GM12878 (cell line): ENCODE measurements at regions not wholly inside any gene's neighbourhood (a gene's known extent, or its start where the extent isn't known, plus 50 kb on each side); places are given as distances from the start of the nearest gene placed in this dataset.

Experiments
- ATAC-seq: fragments of 200-7000 bp; cut with Tn5 transposase; 3 replicates; pipeline ENCODE4 v1.9.1; 2020; ENCODE audit warnings: mild to moderate bottlenecking, moderate library complexity
- BruUV-seq: library from RNA; stranded (reverse); fragments of 400-500 nt; replicated peaks from 2 replicates; lab custom pipeline; 2021; lab: Mats Ljungman, UMichigan
- CTCF ChIA-PET: fragments of 300-600 bp; sonication (Branson Sonifier 250); formaldehyde crosslinking; extraction: SDS; loops from one replicate; lab custom pipeline; 2021; ENCODE audit warnings: inconsistent platforms; lab: Yijun Ruan, JAX
- POLR2A ChIA-PET: fragments of 350-600 bp; formaldehyde crosslinking; extraction: SDS; loops from one replicate; lab custom pipeline; 2021; ENCODE audit warnings: inconsistent platforms; lab: Charles Lee
- RAD21 ChIA-PET: fragments of 300-600 bp; sonication (Branson Sonifier 250); formaldehyde crosslinking; loops from one replicate; lab custom pipeline; 2023; ENCODE audit warnings: antibody characterized with exemption; ENCODE audit not compliant: unreplicated experiment; lab: Charles Lee
- SMC1A ChIA-PET: fragments of 300-600 bp; sonication (Branson Sonifier 250); formaldehyde crosslinking; loops from one replicate; lab custom pipeline; 2023; ENCODE audit not compliant: unreplicated experiment, uncharacterized antibody; lab: Charles Lee
- DNase-seq: peaks from one replicate; pipeline ENCODE4 v3.0.0-alpha.2; 2011; ENCODE audit warnings: low read depth, low spot score
- FAIRE-seq: peaks from 3 replicates; lab custom pipeline; 2011; peaks lifted over from hg19 to GRCh38; lab: Jason Lieb, UNC
- H2AFZ ChIP-seq: 2 replicates; pipeline ENCODE4 v1.6.0; 2011; ENCODE audit warnings: low read depth, low read length, control low read depth; ENCODE audit not compliant: control insufficient read depth
- H3K27ac ChIP-seq: 2 replicates; pipeline ENCODE4 v1.5.1; 2011; ENCODE audit warnings: control low read depth; ENCODE audit not compliant: control insufficient read depth, insufficient read depth
- H3K27me3 ChIP-seq, 2 experiments: replicated peaks in 1 of 2; 2 replicates each; pipeline versions ENCODE4 v1.6.0 to v1.6.1; 2011; ENCODE audit warnings: low read length in 1 of 2; ENCODE audit not compliant: control insufficient read depth in 2 of 2, insufficient read depth in 2 of 2
- H3K36me3 ChIP-seq, 2 experiments: 2 replicates each; pipeline ENCODE4 v1.5.1; 2011; ENCODE audit warnings: low read length in 1 of 2; ENCODE audit not compliant: control insufficient read depth in 2 of 2, insufficient read depth in 2 of 2
- H3K4me1 ChIP-seq: 2 replicates; pipeline ENCODE4 v1.6.1; 2011; ENCODE audit warnings: mild to moderate bottlenecking, low read length, moderate library complexity, mixed read lengths; ENCODE audit not compliant: control insufficient read depth, insufficient read depth
- H3K4me2 ChIP-seq: 2 replicates; pipeline ENCODE4 v1.6.0; 2011; ENCODE audit warnings: control low read depth; ENCODE audit not compliant: control insufficient read depth, insufficient read depth
- H3K4me3 ChIP-seq: fragments of 200-600 bp; sonication (generic); 2 replicates; pipeline ENCODE4 v1.5.1; 2016
- H3K79me2 ChIP-seq: 2 replicates; pipeline ENCODE4 v1.6.0; 2011; ENCODE audit warnings: low read length; ENCODE audit not compliant: control insufficient read depth, insufficient read depth
- H3K9ac ChIP-seq: 2 replicates; pipeline ENCODE4 v1.8.0; 2011; ENCODE audit warnings: low read length, control low read depth, mixed read lengths; ENCODE audit not compliant: control insufficient read depth, insufficient read depth
- H3K9me3 ChIP-seq: replicated peaks from 3 replicates; pipeline ENCODE4 v1.5.1; 2011; ENCODE audit warnings: mild to moderate bottlenecking, low read length; ENCODE audit not compliant: control insufficient read depth, insufficient read depth
- H4K20me1 ChIP-seq: 2 replicates; pipeline ENCODE4 v1.6.0; 2011; ENCODE audit not compliant: control insufficient read depth, insufficient read depth
- ASH2L ChIP-seq: fragments of 300-600, 200-600 bp; sonication (generic); IDR thresholded peaks from 2 replicates; pipeline ENCODE4 v1.6.1; 2017; ENCODE audit warnings: low read depth, mild to moderate bottlenecking, borderline replicate concordance
- ATF7 ChIP-seq: fragments of 450-650 bp; IDR thresholded peaks from 2 replicates; pipeline ENCODE4 v1.6.1; 2016; ENCODE audit warnings: low read depth, mild to moderate bottlenecking
- EED ChIP-seq: sonication (generic); IDR thresholded peaks from 2 replicates; pipeline ENCODE4 v1.6.1; 2016; ENCODE audit warnings: antibody characterized with exemption, low read depth
- EP300 ChIP-seq, 2 experiments: fragments of 150-350 bp in 1 of 2; IDR thresholded peaks; 2 replicates each; pipeline ENCODE4 v1.6.1; 2011 to 2012; ENCODE audit warnings: low read depth in 2 of 2, low read length in 2 of 2, borderline replicate concordance in 1 of 2, improper control_type of control experiment in 1 of 2, inconsistent platforms in 1 of 2; ENCODE audit not compliant: control insufficient read depth in 1 of 2
- ESRRA ChIP-seq: IDR thresholded peaks from 2 replicates; pipeline ENCODE4 v1.6.1; 2012; ENCODE audit warnings: mild to moderate bottlenecking, low read length, improper control_type of control experiment
- GABPA ChIP-seq: IDR thresholded peaks from 2 replicates; pipeline ENCODE4 v1.6.1; 2014; ENCODE audit warnings: antibody characterized with exemption, low read depth, mild to moderate bottlenecking, inconsistent platforms
- HDAC6 ChIP-seq: fragments of 200-600 bp; sonication (generic); IDR thresholded peaks from one replicate; pipeline ENCODE4 v1.8.0; 2017; ENCODE audit warnings: antibody characterized with exemption; ENCODE audit not compliant: unreplicated experiment
- KAT2A ChIP-seq: conservative IDR thresholded peaks from 2 replicates; pipeline ENCODE4 v1.6.1; 2011; ENCODE audit warnings: low read depth, low read length; ENCODE audit not compliant: control insufficient read depth
- NFIC ChIP-seq: IDR thresholded peaks from 2 replicates; pipeline ENCODE4 v1.6.1; 2012; ENCODE audit warnings: low read depth, mild to moderate bottlenecking, inconsistent platforms, low read length, moderate library complexity
- POLR2AphosphoS5 ChIP-seq: IDR thresholded peaks from 2 replicates; pipeline ENCODE4 v1.6.1; 2011; ENCODE audit warnings: mild to moderate bottlenecking, low read length, inconsistent platforms
- RAD21 ChIP-seq: IDR thresholded peaks from 2 replicates; pipeline ENCODE4 v1.6.1; 2011; ENCODE audit warnings: mild to moderate bottlenecking, low read depth, low read length, moderate library complexity; ENCODE audit not compliant: insufficient read depth
- RAD51 ChIP-seq: fragments of 450-650 bp; IDR thresholded peaks from 2 replicates; pipeline ENCODE4 v1.6.1; 2016; ENCODE audit warnings: moderate library complexity, mild to moderate bottlenecking, inconsistent platforms
- SKIL ChIP-seq: fragments of 450-650 bp; IDR thresholded peaks from 2 replicates; pipeline ENCODE4 v1.6.1; 2017; ENCODE audit warnings: mild to moderate bottlenecking, low read depth, inconsistent platforms; ENCODE audit not compliant: poor library complexity, severe bottlenecking
- SP1 ChIP-seq: IDR thresholded peaks from one replicate; pipeline ENCODE4 v1.6.1; 2011; ENCODE audit warnings: low read depth, low read length
- SPI1 ChIP-seq: IDR thresholded peaks from 2 replicates; pipeline ENCODE4 v1.6.1; 2011; ENCODE audit warnings: low read depth, mild to moderate bottlenecking, low read length, moderate library complexity, borderline replicate concordance; ENCODE audit not compliant: insufficient read depth
- TCF12 ChIP-seq: IDR thresholded peaks from 2 replicates; pipeline ENCODE4 v1.6.1; 2011; ENCODE audit warnings: low read depth, mild to moderate bottlenecking, low read length
- USF2 ChIP-seq: IDR thresholded peaks from 2 replicates; pipeline ENCODE4 v1.6.1; 2011; ENCODE audit warnings: low read depth, low read length, improper control_type of control experiment, borderline replicate concordance
- ZBED1 ChIP-seq: IDR thresholded peaks from 2 replicates; pipeline ENCODE4 v1.6.1; 2016; ENCODE audit warnings: borderline replicate concordance
- ZNF217 ChIP-seq: fragments of 450-650 bp; IDR thresholded peaks from 2 replicates; pipeline ENCODE4 v1.6.1; 2017; ENCODE audit warnings: antibody characterized with exemption, mild to moderate bottlenecking
- WGBS: methylation state at CpG from one replicate; pipeline ENCODE4 v1.1.6; 2016; ENCODE audit warnings: low lambda C conversion rate; ENCODE audit not compliant: insufficient replicate concordance, insufficient coverage; ENCODE audit errors: missing lambda C conversion rate; 5-methylcytosine and 5-hydroxymethylcytosine counted together
- in situ Hi-C: fragments of 300-500 bp; cut with MboI; formaldehyde crosslinking; loops from 9 replicates; pipeline ENCODE4 v1.14.3; 2018; ENCODE audit warnings: mixed read lengths
- intact Hi-C: fragments of 100-400 bp; cut with micrococcal nuclease; formaldehyde crosslinking; loops from one replicate; pipeline ENCODE4 v1.14.2; 2022; ENCODE audit not compliant: unreplicated experiment

GRCh38 chr14:97280526-97280925 is 483.3 kb downstream of the VRK1 start:
- no peaks in the 10 kb centered on the region for H4K20me1 ChIP-seq
- no peaks in the 10 kb centered on the region for H3K9me3 ChIP-seq
- no peak for FAIRE-seq
- TF ChIP-seq ZNF217 (no peak), TCF12 (no peak), RAD21 (no peak), EP300 (IDR thresholded peaks at IDR 0.05; ENCODE audit: borderline replicate concordance in 1 of 2, control insufficient read depth in 1 of 2, low read depth in 2 of 2, low read length in 2 of 2) (no peak), ZBED1 (no peak), ESRRA (no peak), NFIC (no peak), SKIL (no peak), POLR2AphosphoS5 (no peak), ATF7 (no peak), ASH2L (no peak), RAD51 (no peak), KAT2A (no peak), SPI1 (no peak), GABPA (no peak), USF2 (no peak), HDAC6 (no peak), EED (no peak), SP1 (no peak)
- TF ChIP-seq, all 136 proteins: peak for 0
- SMC1A ChIA-PET, result interaction anchor here (1.2 kb wide), 1 partner anchor 91 kb away, joined by 3 read pairs; no protein-coding TSS in a partner anchor
- intact Hi-C loops (no loop called here), in situ Hi-C loops (no loop called here)
- BruUV-seq, result no TSS peak
- POLR2A ChIA-PET, result no interaction called here
- Histone ChIP-seq H3K36me3 (no peaks in the 10 kb centered on the region), H3K4me3 (no peak overlapping the region), H3K4me2 (no peak overlapping the region), H3K9ac (no peak overlapping the region), H2AFZ (no peak overlapping the region), H3K27me3 (no peaks in the 10 kb centered on the region), H3K4me1 (no peaks in the 10 kb centered on the region), H3K79me2 (no peaks in the 10 kb centered on the region), H3K27ac (no peak overlapping the region)
- ATAC-seq (no peak), DNase-seq (no peak)
- CTCF ChIA-PET, result no interaction called here
- RAD21 ChIA-PET, result no interaction called here
- WGBS, result 46% methylated on average over 9 of the region's 10 CpGs
